ENCODE measurements at regions not wholly inside any gene's neighbourhood (a gene's known extent, or its start where the extent isn't known, plus 50 kb on each side); places are given as distances from the start of the nearest gene placed in this dataset.

- no peaks in the 10 kb centered on the region for H3K9me2 ChIP-seq
- H3K9me3 ChIP-seq = no peaks in the 10 kb centered on the region
- no peaks in the 10 kb centered on the region; a peak in 1 of 4 replicates for H3K4me1 ChIP-seq (ENCODE audit: control insufficient read depth in 1 of 2, insufficient read depth in 2 of 2, low read depth in 1 of 2, low read length in 1 of 2)
- no peaks in the 10 kb centered on the region for H3K27me3 ChIP-seq (ENCODE audit: insufficient read depth)
- no peak overlapping the region for H3K27ac ChIP-seq (ENCODE audit: low read depth in 2 of 2, low read length in 1 of 2)
- ChIA-PET POLR2A (no interaction called here), CTCF (interaction anchor here (0.9 kb wide), 1 partner anchor 20 kb away, joined by 3 read pairs; no protein-coding TSS in a partner anchor)
- no peak overlapping the region for H3K4me3 ChIP-seq (ENCODE audit: low read depth in 2 of 2, low read length in 1 of 2)
- no peak overlapping the region for H3K9ac ChIP-seq
- H4K20me1 ChIP-seq (ENCODE audit: insufficient read depth) = no peaks in the 10 kb centered on the region
- no peak overlapping the region for H3K4me2 ChIP-seq
- H3F3A ChIP-seq (replicated peaks; ENCODE audit: insufficient read depth) = no peaks in the 10 kb centered on the region
- no peaks in the 10 kb centered on the region for H3K36me3 ChIP-seq (replicated peaks in 1 of 2; ENCODE audit: control insufficient read depth in 1 of 2, insufficient read depth in 2 of 2, low read length in 1 of 2)
- no peak overlapping the region for H2AFZ ChIP-seq (ENCODE audit: low read depth)
- 66% methylated on average over 4 of the region's 4 CpGs for WGBS (ENCODE audit: low lambda C conversion rate)
- TF ChIP-seq TCF12 (IDR thresholded peaks at IDR 0.05) (no peak), FOSL2 (IDR thresholded peaks at IDR 0.05; ENCODE audit: borderline replicate concordance, low read depth) (no peak), ZBTB33 (IDR thresholded peaks at IDR 0.05; ENCODE audit: borderline replicate concordance, low read depth) (no peak), GATA2 (CRISPR knock-in tag; IDR thresholded peaks at IDR 0.05) (no peak), GABPA (IDR thresholded peaks at IDR 0.05; ENCODE audit: low read depth) (no peak), SMC3 (IDR thresholded peaks at IDR 0.05; ENCODE audit: low read depth, low read length) (no peak)
- DNase-seq = no peak
- no peaks in the 10 kb centered on the region for H3K79me2 ChIP-seq (ENCODE audit: insufficient read depth)
Observed at GRCh38 chr10:129330211-129330610, 136.8 kb upstream of the MGMT start.

GRCh38 chr10:129331207-129331838 lies 135.7 kb upstream of the MGMT start:
- no peaks in the 10 kb centered on the region; a peak in 1 of 4 replicates for H3K4me1 ChIP-seq (ENCODE audit: control insufficient read depth in 1 of 2, insufficient read depth in 2 of 2, low read depth in 1 of 2, low read length in 1 of 2)
- no peaks in the 10 kb centered on the region for H3K9me2 ChIP-seq
- H3K9ac ChIP-seq = no peak overlapping the region
- no peak overlapping the region for H2AFZ ChIP-seq (ENCODE audit: low read depth)
- H3K9me3 ChIP-seq = no peaks in the 10 kb centered on the region
- H3K4me2 ChIP-seq = no peak overlapping the region
- H3K4me3 ChIP-seq (ENCODE audit: low read depth in 2 of 2, low read length in 1 of 2) = no peak overlapping the region
- H4K20me1 ChIP-seq (ENCODE audit: insufficient read depth) = no peaks in the 10 kb centered on the region
- H3K36me3 ChIP-seq (replicated peaks in 1 of 2; ENCODE audit: control insufficient read depth in 1 of 2, insufficient read depth in 2 of 2, low read length in 1 of 2) = no peaks in the 10 kb centered on the region
- no peaks in the 10 kb centered on the region for H3K79me2 ChIP-seq (ENCODE audit: insufficient read depth)
- ChIA-PET POLR2A (no interaction called here), CTCF (interaction anchor here (0.6 to 2.6 kb wide), 8 partner anchors 15 to 638 kb away, joined by 3 to 8 read pairs (median 4); no protein-coding TSS in a partner anchor)
- no peak for DNase-seq
- no peak for TF ChIP-seq USF1 (IDR thresholded peaks at IDR 0.05; ENCODE audit: borderline replicate concordance, low read depth)
- no peak for TF ChIP-seq GABPA (IDR thresholded peaks at IDR 0.05; ENCODE audit: low read depth)
- no peak for TF ChIP-seq FOXM1 (IDR thresholded peaks at IDR 0.05; ENCODE audit: low read depth)
- TF ChIP-seq RCOR1 (IDR thresholded peaks at IDR 0.05; ENCODE audit: low read length) = no peak
- TF ChIP-seq SMC3 (IDR thresholded peaks at IDR 0.05; ENCODE audit: low read depth, low read length) = no peak
- TF ChIP-seq MXI1 (IDR thresholded peaks at IDR 0.05; ENCODE audit: low read depth, low read length) = no peak
- TF ChIP-seq MAX (IDR thresholded peaks at IDR 0.05; ENCODE audit: low read depth) = no peak
- no peak for TF ChIP-seq IRF3 (IDR thresholded peaks at IDR 0.05; ENCODE audit: low read depth, low read length)
- TF ChIP-seq YY1 (IDR thresholded peaks at IDR 0.05; ENCODE audit: low read depth) = no peak
- TF ChIP-seq NRF1 (IDR thresholded peaks at IDR 0.05; ENCODE audit: low read depth, low read length) = no peak
- TF ChIP-seq RAD21 (IDR thresholded peaks at IDR 0.05; ENCODE audit: low read length) = no peak
- no peak for TF ChIP-seq CHD2 (IDR thresholded peaks at IDR 0.05; ENCODE audit: low read length, partially characterized antibody)
- no peak for TF ChIP-seq REST (IDR thresholded peaks at IDR 0.05; ENCODE audit: low read depth, low read length)
- no peak for TF ChIP-seq USF2 (IDR thresholded peaks at IDR 0.05; ENCODE audit: borderline replicate concordance, low read depth, low read length)
- no peak for TF ChIP-seq MEF2A (IDR thresholded peaks at IDR 0.05; ENCODE audit: borderline replicate concordance, low read depth)
- TF ChIP-seq FOSL2 (IDR thresholded peaks at IDR 0.05; ENCODE audit: borderline replicate concordance, low read depth) = no peak
- H3K27me3 ChIP-seq (ENCODE audit: insufficient read depth) = no peaks in the 10 kb centered on the region
- WGBS (ENCODE audit: low lambda C conversion rate) = 35% methylated on average over 12 of the region's 12 CpGs
- H3K27ac ChIP-seq (ENCODE audit: low read depth in 2 of 2, low read length in 1 of 2) = no peak overlapping the region
- no peaks in the 10 kb centered on the region for H3F3A ChIP-seq (replicated peaks; ENCODE audit: insufficient read depth)
